Brain pericyte (primary cell): ENCODE measurements at regions not wholly inside any gene's neighbourhood (a gene's known extent, or its start where the extent isn't known, plus 50 kb on each side); places are given as distances from the start of the nearest gene placed in this dataset.
A peak's percentile ranks its signal among the peaks of the same experiment; 100 is the strongest.

Experiments used
- DNase-seq: peaks from one replicate; pipeline ENCODE4 v3.0.0-alpha.2; 2012; ENCODE audit warnings: low read depth, low spot score

DNA sequence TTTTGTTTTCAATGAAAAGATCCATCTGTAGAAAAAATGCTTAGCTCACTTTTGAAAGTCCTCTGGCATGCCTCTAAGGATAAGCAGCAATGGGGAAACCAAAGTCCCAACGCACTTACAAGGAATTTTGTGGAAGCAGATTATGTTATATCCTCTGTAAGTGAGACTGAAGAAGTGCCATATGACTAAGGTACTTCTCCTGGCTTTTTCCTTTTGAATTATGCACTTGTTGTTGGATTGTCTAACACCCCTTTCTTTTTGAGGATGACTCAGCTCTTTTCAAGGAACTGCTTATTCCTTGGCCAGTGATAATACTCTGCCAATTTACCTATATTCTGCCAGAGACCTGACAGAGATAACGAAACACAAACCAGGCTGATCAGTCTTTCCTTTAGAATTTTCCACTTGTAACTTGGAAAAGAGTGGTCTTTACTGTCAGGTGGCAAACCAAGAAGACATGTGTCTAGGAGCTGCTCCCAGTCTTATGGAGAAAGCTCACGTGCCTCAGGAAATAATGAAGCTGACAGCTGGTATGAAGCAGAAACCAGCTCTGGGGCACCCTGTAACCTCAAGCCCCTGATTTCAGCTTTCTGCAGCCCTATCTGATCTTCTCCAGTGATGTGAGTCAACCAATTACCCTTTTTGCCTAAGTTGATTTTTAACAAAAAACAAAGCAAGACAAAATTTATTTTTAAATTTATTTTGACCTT, 290.8 kb upstream of the FBXL7 start:
- DNase-seq: no peak

DNA sequence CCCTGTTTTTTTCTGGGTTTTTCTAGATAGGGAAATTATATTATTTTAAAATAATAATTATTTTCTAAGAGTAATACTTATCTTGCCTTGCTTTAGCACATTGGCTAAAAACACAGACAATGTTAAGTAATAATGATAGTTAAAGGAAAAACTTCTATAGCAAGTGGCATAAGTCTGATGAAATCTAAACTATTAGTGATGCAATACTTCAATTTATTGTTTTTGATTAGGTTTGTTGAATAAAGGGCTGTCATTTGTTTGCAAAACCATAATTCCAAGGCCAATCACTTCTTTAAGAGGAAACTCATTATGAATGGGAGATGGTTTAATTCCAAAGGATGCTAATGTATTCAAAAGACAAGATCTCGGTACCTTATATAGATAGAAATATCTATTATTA, 293.8 kb upstream of the FBXL7 start:
- DNase-seq: no peak

DNA sequence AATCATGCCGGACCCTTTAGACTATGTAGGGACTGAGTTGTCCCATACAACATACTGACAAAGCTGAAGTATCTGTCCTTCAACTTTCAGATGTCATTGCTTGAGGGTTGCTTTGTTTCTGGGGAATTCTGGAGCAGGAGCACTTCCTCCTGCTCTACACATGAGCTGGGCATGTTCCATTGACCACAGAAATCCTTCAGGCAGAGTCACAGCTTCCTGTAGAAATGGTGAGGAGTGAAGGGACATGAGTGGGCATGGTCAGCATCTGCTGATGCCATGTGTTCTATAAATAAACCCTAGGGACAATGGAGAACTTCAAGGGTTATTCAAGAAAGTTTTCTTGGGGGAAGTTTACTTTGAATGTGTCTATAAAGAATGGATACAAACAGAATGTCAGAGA, 296.6 kb upstream of the FBXL7 start:
- DNase-seq: no peak

DNA sequence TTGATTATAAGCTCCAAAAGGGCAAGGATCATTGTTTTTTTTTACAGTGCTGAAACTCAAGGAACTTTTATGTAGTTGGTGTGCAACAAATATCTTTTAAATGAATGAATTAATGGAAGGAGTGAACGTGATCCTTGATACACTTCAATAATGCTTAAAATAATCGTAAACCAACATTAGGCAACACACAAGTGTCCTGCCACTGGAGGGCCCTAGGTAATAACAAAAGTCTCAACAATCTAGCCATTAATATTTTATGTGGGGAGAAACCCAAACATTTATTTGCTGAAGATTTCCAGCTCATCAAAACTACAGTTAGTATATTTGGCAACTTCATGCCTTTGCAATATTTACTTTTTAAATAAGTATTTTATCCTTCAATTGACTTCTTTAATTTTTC, 309.0 kb upstream of the FBXL7 start:
- DNase-seq: no peak

DNA sequence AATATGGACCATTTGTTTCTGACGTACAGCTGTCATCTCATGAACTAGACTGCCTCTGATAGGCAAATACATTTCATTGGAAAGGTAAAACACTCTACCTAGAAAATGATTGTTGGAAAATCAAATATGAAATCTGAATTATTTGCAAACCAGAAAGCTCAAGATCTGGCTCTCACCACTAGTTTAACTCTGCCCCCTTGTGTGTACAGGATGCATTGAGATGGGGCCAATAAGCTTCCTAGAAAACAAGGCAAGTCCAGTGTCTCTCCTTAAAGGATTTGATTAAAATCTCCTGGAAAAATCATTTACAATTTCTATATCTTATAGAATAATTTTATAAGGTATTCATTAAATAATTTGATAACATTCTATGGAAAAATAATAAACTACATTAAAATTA, 311.9 kb upstream of the ANKH start:
- DNase-seq: no peak

DNA sequence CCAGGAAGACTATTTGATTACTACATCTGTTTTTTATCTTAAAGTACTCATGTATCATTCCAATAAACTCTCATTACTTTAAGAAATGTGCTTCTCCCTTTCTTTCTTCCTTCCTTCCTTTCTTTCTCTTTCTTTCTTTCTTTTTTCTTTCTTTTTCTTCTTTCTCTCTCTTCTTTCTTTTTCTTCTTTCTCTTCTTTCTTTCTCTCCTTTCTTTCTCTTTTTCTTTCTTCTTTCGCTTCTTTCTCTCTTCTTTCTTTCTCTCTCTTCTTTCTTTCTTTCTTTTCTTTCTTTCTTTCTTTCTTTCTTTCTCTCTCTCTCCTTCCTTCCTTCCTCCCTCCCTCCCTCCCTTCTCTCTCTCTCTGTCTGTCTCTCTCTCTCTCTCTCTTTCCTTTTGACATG, 298.6 kb upstream of the ANKH start:
- no peak for DNase-seq

DNA sequence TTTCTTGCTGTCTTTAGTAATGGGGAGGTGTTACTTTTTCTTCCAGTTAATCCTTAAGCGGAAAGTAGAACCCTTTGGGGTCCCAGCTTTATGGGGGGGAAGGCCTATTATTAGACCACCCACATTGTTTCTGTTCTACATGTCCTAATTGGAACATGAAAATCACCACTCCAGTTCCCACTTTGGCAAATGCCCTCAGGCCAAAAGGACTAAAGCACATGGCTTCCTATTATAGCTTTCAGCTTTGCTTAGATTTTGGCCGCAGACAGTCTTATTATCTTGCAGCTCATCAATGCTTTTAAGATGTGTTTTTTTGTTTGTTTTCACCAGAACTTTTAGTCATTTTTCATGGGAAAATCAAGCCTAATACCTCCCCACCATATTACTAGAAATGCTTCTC, 296.8 kb upstream of the ANKH start:
- no peak for DNase-seq

DNA sequence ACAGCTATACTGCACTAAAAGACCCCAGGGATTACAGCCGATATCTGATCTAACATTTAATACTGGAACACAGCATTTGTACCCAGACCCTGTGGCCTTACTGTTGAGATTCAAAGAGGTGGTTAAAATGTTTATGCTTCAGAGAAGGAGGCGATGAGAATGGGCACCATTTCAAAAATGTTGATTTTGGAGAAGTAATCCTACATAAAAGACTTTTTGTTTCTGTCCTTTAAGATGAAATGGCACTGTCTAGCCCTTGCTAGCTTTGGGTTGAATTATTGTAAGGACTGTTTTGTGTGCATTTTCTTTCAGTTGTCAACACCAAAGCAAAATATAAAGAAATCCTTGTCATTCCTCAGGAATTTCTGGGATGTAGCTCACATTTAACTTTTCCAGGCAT, 288.5 kb upstream of the ANKH start:
- DNase-seq: no peak

DNA sequence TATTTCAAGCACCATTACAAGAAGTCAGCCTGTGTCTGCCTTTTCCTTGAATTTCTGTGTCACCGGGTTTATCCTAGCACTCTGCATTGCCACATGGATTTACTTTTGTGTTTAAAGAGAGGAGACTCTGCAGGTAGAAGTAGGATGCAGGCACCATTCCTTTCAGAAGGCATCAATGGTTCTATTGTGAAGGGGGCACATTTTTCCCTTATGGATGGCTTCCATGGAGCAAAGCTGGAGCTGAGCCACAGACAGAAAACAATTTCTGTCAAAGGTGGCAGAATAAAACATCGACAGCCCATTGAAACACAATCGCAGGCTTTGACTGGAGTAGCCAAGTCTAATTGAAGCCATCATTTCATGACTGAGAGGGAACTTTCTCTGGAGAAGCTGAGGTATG, 288.0 kb upstream of the ANKH start:
- DNase-seq: no peak

DNA sequence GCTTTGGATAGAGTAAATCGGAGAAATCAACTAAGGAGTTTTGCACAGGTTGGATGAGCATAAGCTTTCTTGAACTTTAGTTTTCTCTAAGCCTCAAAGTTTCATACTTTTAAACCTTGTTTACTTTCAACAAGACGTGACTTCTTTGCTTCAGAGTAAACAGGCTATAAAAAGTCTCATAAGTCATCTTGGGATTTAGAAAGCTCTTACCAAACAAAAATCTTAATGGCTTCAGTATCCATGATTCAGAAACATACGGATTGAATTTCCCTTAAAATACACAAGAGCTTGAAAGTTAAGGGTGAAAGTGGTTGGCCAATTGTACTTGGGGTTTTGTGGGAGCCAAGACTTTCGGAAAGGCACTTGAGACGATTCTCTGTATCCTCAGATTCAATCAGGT, 270.9 kb upstream of the ANKH start:
- DNase-seq: no peak

DNA sequence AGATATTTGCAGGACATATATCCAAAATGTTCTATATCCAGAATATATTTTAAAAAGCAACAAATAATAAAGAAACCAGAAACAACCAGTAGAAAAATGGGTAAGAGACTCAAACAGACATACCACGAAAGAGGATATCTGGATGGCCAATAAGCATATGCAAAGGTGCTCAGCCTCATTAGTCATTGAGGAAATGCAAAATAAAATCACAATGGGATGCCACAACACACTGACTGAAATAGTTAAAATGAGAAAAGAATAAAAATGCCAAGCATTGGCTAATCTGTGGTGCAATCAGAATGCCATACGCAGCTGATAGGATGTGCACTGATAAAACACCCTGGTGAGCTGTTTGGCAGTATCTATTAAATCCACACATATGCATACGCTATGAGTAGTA, 265.8 kb upstream of the ANKH start:
- no peak for DNase-seq

DNA sequence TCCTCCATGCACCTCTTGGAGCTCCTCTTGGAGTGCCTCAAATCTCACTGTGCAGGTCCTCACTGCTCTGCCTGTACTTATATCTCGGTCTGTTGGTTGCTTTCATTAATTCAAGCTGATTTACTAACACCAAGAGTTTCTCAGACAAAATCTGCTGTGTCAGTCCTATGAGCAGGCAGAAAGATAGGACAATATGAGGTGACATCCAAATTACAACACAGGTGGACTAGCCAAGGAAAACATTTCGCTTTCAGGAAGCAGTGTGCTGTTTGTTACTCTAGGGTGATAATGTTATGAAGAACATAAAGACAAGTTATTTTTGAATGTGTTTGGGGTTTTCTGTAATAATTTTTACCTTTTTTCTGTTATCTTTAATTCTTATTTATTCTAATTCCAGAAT, 264.1 kb upstream of the ANKH start:
- no peak for DNase-seq

DNA sequence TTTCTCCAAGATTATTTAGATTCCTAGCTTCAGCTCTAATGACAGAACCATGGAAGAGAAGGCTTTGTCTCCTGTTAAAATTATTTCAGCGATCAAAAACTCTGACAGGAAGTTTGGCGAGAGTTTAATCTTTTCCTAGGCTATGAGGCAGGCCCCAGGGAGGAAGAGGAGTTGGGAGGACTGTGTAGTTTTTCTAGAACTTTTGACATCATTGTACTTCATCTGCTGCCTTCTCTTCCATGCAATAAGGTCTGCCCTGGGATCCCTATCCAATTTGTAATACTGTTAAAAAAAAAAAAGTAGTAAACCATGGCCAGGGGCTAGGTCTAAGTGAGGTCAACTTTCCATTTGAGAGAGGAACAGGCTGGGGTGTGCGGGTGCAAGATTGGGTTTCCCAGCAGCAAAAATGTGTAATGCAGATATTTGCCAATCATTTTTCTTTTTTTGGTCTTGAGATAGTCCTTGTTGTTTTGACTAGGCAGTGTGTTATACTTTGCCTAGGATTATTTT, 261.9 kb upstream of the ANKH start:
- no peak for DNase-seq

DNA sequence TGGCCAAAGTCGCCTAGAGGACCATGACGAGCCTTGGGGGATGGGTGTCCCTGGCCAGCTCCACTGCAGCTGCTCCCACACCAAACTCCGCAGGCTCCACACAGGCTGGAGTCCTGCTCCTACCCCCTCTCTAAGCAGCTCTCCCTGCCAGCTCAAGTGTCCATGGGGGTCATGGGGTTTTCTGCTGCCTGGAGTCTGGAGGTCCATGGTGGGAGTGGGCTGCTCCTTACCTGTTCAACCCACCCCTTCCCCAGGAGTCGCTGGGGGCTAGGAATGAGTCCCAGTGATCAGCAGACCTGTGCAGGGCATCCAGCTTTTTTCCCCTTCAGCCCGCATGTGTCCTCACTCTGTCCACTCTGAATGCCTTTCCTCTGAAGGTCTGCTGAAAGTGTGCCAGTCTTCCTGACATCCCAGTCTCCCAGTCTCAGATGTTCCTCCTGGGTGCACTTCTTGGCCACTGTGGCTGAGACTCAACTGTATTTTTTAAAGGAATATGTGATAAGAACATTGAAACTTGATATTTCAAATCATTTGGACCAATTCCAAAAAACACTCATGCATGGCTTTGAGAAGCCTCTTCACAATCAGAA, 261.3 kb upstream of the ANKH start:
- DNase-seq: no peak

DNA sequence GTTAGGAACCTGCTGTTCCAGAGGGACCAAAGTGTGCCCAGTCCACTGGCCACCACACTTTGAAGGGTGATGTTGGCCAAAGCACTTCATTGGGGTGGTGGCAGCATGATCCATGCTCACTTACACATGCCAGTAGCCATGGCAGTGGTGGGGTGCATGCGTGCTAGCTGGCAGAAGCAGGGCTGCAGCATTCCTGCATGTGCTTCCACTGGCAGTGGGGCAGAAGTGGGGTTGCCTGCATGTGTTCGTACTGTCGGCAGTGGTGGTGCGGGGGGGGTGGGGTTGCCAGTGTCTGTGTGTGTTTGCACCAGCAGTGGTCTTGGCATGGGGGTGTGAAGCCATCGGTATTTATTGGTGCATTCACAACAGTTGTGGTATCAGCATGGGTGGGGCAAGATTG, 260.3 kb upstream of the ANKH start:
- DNase-seq: no peak

DNA sequence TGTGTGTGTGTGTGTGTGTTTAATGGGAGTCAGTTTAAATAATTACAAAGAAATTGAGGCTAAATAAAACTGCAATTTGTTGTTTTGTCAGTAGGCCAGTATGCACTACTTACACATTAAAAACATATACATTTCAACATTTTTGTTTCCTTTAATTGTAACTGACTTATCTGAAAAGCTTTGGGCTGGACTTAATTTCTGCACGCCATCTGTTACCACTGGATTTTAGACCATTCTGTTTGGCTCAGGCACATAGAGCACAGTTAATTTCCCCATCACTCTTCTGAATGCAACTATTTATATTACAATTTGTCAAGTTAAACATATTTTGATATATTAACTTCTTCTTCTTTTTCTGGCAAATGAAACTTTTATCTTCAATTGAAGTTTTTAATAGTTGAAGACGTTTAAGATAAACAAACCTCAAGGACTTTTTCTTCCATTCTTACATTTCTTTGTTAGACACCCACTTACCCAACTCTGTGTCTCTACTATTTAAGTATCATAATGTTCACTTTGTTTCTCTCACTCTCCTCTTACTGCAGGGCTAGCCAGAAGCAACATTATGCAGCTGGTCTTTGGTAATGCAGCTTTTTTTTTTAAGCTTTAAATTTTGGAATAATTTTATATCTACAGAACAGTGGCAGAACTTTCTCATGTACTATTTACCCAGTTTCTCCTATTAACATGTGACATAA, 253.4 kb upstream of the ANKH start:
- DNase-seq: no peak

DNA sequence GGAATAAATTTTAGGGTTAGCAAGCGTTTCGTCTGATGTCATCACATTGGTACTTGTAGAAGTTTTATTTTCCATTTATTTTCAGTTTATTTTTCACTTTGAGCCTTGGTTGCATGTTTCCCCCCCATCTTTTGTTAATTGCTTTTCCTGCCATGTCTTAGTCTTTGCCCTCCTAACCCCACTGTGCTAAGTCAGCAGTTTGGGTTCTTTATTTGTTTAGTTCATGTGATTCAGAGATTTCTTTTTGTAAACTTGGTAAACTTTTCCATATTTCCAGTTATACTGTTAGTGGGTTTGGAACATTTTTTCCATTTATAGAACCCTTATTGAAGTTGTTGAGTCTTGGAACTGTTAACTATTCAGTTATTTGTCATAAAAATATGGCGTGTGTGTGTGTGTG, 252.9 kb upstream of the ANKH start:
- DNase-seq: no peak

DNA sequence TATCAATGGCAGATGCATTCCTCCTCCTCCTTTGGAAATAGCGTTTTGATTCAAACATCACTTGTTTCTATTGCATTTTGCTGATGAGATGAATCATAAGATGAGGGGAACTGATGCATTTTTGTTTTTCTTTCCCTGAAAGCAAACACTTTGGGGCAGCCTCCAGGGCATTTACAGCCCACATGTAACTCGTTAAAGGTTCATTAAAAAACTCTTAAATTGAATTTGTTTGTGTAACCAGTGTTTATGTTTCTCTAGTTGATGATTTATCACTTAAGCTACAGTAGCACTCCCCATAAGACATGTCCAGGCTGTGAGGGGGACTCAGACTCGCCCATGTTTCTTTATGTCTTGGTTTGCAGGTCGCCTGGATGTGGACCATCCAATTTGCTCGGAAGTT, 246.1 kb upstream of the ANKH start:
- DNase-seq: no peak

DNA sequence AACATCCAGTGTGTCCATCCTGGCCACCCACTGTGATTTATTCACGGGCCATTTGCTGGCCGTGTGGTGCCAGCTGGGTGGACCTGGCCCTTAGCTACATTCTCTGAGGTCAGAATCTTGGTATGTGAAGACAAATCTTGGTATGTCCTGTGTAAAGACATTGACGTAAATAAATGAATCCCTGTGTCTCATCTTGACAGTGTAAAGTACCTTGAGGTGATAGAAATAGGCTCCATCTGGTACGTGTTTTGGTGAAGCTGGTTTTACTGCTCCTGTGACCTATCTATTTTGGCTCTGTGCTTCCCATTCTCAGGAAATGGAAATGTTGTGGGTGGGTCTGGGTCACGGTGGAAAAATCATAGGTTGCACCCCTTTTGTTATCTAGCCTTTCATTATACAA, 245.4 kb upstream of the ANKH start:
- DNase-seq: no peak

DNA sequence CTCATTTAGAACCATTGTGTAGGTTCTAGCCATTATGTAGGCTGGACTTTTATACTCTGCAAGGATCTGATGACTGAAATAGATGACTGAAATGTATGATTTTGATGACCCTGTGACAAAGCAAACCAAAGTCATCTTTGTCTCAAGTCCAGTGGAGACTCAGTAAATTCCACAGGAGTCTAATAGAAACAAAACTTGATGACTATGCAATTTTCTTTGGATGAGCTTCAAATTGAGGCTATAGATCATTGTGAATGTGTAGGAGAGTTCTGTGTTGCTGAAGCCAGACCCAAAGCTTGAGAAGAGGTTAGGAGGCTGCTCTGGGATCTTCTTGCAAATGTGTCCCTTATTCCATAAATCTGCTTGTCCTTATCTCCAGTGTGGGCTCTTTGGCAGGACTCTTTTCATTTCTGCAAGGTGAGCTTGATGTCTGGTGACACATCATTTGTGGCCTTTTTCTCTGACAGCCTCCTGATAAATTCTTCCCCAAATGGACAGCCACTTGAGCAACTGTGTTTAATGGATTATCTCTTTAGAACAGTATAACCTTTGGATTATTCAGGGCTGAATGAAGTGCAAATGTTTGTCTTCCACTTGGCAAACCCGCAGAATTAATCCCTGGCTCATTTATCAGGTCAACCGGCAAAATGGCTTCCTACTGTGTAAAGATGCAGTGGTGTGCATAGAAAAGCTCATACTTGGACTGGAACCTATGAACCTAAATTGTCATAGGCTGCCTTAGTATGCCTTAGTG, 235.1 kb upstream of the ANKH start:
- no peak for DNase-seq

DNA sequence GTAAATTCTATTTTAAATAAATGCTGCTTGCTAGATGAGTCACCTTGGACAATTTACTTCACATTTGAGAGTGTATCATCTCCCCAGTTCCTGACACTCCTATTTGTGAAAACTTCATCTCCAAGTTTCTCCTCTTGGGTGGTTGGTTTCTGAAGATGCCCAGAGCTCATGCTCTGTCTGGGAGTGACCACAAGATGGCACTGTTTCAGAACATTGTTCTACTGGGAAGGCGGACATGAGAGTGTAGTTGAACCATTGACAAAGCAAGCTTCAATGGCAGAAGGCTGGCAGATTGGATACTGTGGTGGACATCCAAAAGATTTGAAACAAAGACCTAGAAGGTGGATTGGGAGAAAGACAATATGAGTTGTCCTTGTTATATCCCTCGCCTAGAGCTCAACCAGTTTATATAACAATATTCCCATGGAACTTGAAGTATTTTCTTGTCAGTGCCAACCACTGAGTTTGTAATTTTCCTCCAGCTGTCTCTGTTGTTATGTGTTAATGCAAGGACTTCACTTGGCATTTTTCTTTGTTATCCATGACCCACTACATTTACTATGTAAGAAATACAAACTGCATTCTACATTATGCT, 234.3 kb upstream of the ANKH start:
- DNase-seq: peak; percentile 6

DNA sequence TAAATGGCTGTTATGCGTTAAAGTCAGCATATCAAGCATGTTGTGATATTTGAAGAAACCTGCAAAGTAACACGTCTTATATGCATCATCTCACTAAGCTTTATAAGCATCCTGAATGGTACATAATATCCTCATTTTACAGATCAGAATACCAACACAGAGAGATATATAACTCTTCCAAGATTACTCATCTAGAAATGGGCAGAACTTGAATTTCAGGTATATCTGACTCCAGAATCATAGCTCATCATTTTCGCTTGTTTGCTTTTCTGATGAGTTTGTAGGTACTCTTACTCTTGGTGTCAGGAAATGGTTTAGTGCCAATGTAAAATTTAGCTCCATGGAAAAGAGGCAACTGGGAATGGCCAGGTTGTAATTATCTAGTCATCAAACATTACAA, 232.3 kb upstream of the ANKH start:
- no peak for DNase-seq
